ENCODE measurements at regions not wholly inside any gene's neighbourhood (a gene's known extent, or its start where the extent isn't known, plus 50 kb on each side); places are given as distances from the start of the nearest gene placed in this dataset.

DNA sequence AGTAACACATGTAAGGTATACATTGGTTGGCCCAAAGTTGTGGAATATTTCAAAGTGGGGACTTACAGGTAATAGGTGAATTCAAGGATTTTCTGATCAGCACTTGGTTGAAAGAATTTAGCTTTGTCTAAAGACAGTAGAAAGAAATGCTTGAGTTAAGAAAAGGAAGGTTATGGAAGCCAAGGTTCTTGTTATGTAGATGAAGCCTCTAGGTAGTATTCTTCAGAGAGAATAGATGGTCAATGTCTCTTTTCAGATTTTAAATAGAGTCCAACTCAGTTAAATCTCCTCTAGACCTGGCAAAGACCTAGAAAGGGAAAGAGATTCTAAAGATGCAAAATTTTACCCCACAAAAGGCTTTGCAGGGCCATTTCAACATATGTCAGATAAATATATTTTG, 157.4 kb downstream of the ANKRD30B start:
- Histone ChIP-seq H3K36me3 (ENCODE audit: control insufficient read depth in 2 of 2, insufficient read depth in 1 of 2, low read length in 2 of 2) (no peaks in the 10 kb centered on the region), H3K9me3 (ENCODE audit: control insufficient read depth, insufficient read depth, low read depth, low read length) (no peaks in the 10 kb centered on the region), H3K4me3 (ENCODE audit: low read depth, low read length) (no peak overlapping the region), H3K27ac (ENCODE audit: extremely low read depth, low read depth, low read length) (no peak overlapping the region), H3K4me1 (ENCODE audit: control insufficient read depth, insufficient read depth, low read length) (no peaks in the 10 kb centered on the region)
- CTCF ChIA-PET: no interaction called here
- POLR2A ChIA-PET: no interaction called here
- TF ChIP-seq HOXA7 (CRISPR knock-in tag; IDR thresholded peaks at IDR 0.05; ENCODE audit: borderline replicate concordance) (no peak), SCRT2 (tag by site-specific recombination; IDR thresholded peaks at IDR 0.05) (no peak), ZNF621 (tag by site-specific recombination; IDR thresholded peaks at IDR 0.05) (no peak), SP3 (tag by site-specific recombination; IDR thresholded peaks at IDR 0.05) (no peak), ZNF529 (tag by site-specific recombination; IDR thresholded peaks at IDR 0.05; ENCODE audit: insufficient replicate concordance) (no peak), ZNF626 (tag by site-specific recombination; IDR thresholded peaks at IDR 0.05) (no peak), ZNF791 (tag by site-specific recombination; IDR thresholded peaks at IDR 0.05) (no peak), HOXD13 (CRISPR knock-in tag; IDR thresholded peaks at IDR 0.05; ENCODE audit: borderline replicate concordance) (no peak), ZNF404 (tag by site-specific recombination; IDR thresholded peaks at IDR 0.05) (no peak), ZNF544 (tag by site-specific recombination; IDR thresholded peaks at IDR 0.05) (no peak), ZBTB20 (tag by site-specific recombination; IDR thresholded peaks at IDR 0.05) (no peak), ZNF214 (tag by site-specific recombination; IDR thresholded peaks at IDR 0.05; ENCODE audit: borderline replicate concordance) (no peak), ZBTB8A (tag by site-specific recombination; IDR thresholded peaks at IDR 0.05) (no peak), ZNF423 (tag by site-specific recombination; IDR thresholded peaks at IDR 0.05) (no peak), ZNF169 (tag by site-specific recombination; IDR thresholded peaks at IDR 0.05) (no peak)
- TF ChIP-seq, protein P1, sequence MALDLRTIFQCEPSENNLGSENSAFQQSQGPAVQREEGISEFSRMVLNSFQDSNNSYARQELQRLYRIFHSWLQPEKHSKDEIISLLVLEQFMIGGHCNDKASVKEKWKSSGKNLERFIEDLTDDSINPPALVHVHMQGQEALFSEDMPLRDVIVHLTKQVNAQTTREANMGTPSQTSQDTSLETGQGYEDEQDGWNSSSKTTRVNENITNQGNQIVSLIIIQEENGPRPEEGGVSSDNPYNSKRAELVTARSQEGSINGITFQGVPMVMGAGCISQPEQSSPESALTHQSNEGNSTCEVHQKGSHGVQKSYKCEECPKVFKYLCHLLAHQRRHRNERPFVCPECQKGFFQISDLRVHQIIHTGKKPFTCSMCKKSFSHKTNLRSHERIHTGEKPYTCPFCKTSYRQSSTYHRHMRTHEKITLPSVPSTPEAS (tag by site-specific recombination; IDR thresholded peaks at IDR 0.05): no peak
- TF ChIP-seq, protein P2, sequence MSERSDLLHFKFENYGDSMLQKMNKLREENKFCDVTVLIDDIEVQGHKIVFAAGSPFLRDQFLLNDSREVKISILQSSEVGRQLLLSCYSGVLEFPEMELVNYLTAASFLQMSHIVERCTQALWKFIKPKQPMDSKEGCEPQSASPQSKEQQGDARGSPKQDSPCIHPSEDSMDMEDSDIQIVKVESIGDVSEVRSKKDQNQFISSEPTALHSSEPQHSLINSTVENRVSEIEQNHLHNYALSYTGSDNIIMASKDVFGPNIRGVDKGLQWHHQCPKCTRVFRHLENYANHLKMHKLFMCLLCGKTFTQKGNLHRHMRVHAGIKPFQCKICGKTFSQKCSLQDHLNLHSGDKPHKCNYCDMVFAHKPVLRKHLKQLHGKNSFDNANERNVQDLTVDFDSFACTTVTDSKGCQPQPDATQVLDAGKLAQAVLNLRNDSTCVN (tag by site-specific recombination; optimal IDR thresholded peaks at IDR 0.05): no peak
- TF ChIP-seq, protein P3, sequence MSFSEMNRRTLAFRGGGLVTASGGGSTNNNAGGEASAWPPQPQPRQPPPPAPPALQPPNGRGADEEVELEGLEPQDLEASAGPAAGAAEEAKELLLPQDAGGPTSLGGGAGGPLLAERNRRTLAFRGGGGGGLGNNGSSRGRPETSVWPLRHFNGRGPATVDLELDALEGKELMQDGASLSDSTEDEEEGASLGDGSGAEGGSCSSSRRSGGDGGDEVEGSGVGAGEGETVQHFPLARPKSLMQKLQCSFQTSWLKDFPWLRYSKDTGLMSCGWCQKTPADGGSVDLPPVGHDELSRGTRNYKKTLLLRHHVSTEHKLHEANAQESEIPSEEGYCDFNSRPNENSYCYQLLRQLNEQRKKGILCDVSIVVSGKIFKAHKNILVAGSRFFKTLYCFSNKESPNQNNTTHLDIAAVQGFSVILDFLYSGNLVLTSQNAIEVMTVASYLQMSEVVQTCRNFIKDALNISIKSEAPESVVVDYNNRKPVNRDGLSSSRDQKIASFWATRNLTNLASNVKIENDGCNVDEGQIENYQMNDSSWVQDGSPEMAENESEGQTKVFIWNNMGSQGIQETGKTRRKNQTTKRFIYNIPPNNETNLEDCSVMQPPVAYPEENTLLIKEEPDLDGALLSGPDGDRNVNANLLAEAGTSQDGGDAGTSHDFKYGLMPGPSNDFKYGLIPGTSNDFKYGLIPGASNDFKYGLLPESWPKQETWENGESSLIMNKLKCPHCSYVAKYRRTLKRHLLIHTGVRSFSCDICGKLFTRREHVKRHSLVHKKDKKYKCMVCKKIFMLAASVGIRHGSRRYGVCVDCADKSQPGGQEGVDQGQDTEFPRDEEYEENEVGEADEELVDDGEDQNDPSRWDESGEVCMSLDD (tag by site-specific recombination; IDR thresholded peaks at IDR 0.05): no peak

DNA sequence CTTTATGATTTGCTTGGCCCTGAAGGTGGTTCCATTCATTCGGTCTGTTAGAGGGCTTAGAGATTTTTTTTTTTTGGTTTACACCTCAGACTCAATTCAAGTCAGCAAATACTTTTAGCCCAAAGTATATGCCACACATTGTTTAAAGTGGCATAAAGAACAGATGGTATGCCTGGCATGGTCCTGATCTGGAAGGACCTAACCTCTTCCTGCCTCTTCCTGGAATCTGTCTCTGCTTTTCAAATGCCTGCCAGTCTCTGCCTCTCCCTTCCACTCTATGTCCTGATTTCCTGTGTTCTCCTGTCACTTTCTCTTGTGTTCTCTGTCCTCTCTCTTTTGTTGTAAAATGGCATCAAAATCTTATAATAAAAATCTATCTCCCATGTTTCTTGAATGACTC, 158.0 kb downstream of the ANKRD30B start:
- no peak overlapping the region for H3K27ac ChIP-seq (ENCODE audit: extremely low read depth, low read depth, low read length)
- H3K9me3 ChIP-seq (ENCODE audit: control insufficient read depth, insufficient read depth, low read depth, low read length): no peaks in the 10 kb centered on the region
- no peaks in the 10 kb centered on the region for H3K36me3 ChIP-seq (ENCODE audit: control insufficient read depth in 2 of 2, insufficient read depth in 1 of 2, low read length in 2 of 2)
- H3K4me1 ChIP-seq (ENCODE audit: control insufficient read depth, insufficient read depth, low read length): no peaks in the 10 kb centered on the region
- ChIA-PET POLR2A (no interaction called here), CTCF (no interaction called here)
- TF ChIP-seq BCL11B (tag by site-specific recombination; IDR thresholded peaks at IDR 0.05; ENCODE audit: low read depth): no peak
- TF ChIP-seq GLI4 (tag by site-specific recombination; IDR thresholded peaks at IDR 0.05): no peak
- no peak for TF ChIP-seq ZNF501 (tag by site-specific recombination; IDR thresholded peaks at IDR 0.05)
- no peak for TF ChIP-seq GLI2 (tag by site-specific recombination; IDR thresholded peaks at IDR 0.05; ENCODE audit: borderline replicate concordance, low read depth)
- TF ChIP-seq ZFP3 (tag by site-specific recombination; IDR thresholded peaks at IDR 0.05; ENCODE audit: low read depth): no peak
- TF ChIP-seq ZNF292 (tag by site-specific recombination; IDR thresholded peaks at IDR 0.05; ENCODE audit: borderline replicate concordance, low read depth): no peak
- no peak overlapping the region for H3K4me3 ChIP-seq (ENCODE audit: low read depth, low read length)
